Neural cell (in vitro differentiated cells): ENCODE measurements at regions not wholly inside any gene's neighbourhood (a gene's known extent, or its start where the extent isn't known, plus 50 kb on each side); places are given as distances from the start of the nearest gene placed in this dataset.

Experiments used
- H2AFZ ChIP-seq: fragments of 200-600, 300-800 bp; sonication (generic), shearing (Covaris generic); 2 replicates; pipeline ENCODE4 v1.6.0; 2014; ENCODE audit warnings: low read depth, mild to moderate bottlenecking, antibody characterized with exemption, low read length, moderate library complexity
- H3F3A ChIP-seq: fragments of 200-600 bp; shearing (Covaris generic); 2 replicates; pipeline ENCODE4 v1.6.1; 2016; ENCODE audit warnings: mild to moderate bottlenecking, moderate library complexity, mixed read lengths, antibody characterized with exemption, low read length; ENCODE audit not compliant: insufficient read depth, poor library complexity, severe bottlenecking
- H3K27ac ChIP-seq: fragments of 200-600, 300-800 bp; sonication (generic), shearing (Covaris generic); 2 replicates; pipeline ENCODE4 v1.5.1; 2014; ENCODE audit warnings: mild to moderate bottlenecking, low read length, moderate library complexity
- H3K27me3 ChIP-seq: fragments of 300-800, 200-600 bp; sonication (generic), shearing (Covaris generic); 2 replicates; pipeline ENCODE4 v1.6.0; 2014; ENCODE audit warnings: mild to moderate bottlenecking, low read depth, low read length, moderate library complexity; ENCODE audit not compliant: insufficient read depth
- H3K36me3 ChIP-seq: fragments of 300-800, 200-600 bp; sonication (generic), shearing (Covaris generic); 2 replicates; pipeline ENCODE4 v1.5.1; 2014; ENCODE audit warnings: mild to moderate bottlenecking, antibody characterized with exemption, low read length, moderate library complexity; ENCODE audit not compliant: insufficient read depth
- H3K4me2 ChIP-seq: fragments of 300-800, 200-600 bp; sonication (generic), shearing (Covaris generic); 2 replicates; pipeline ENCODE4 v1.6.0; 2014; ENCODE audit warnings: mild to moderate bottlenecking, low read length
- H3K4me3 ChIP-seq: fragments of 300-800, 200-600 bp; sonication (generic), shearing (Covaris generic); 2 replicates; pipeline ENCODE4 v1.5.1; 2014; ENCODE audit warnings: mild to moderate bottlenecking, low read length, moderate library complexity
- H3K79me2 ChIP-seq: fragments of 200-600 bp; shearing (Covaris generic); replicated peaks from 2 replicates; pipeline ENCODE4 v1.6.0; 2014; ENCODE audit warnings: mild to moderate bottlenecking, low read length, moderate library complexity; ENCODE audit not compliant: insufficient read depth
- H3K9ac ChIP-seq: fragments of 300-800, 200-600 bp; sonication (generic), shearing (Covaris generic); 2 replicates; pipeline ENCODE4 v1.6.1; 2016; ENCODE audit warnings: mild to moderate bottlenecking, low read length, mixed read lengths
- H3K9me2 ChIP-seq: fragments of 200-600 bp; shearing (Covaris generic); 2 replicates; pipeline ENCODE4 v1.6.1; 2016; ENCODE audit warnings: mild to moderate bottlenecking, low read length, mixed read lengths; ENCODE audit not compliant: insufficient read depth
- H3K9me3 ChIP-seq: fragments of 200-600, 300-800 bp; sonication (generic), shearing (Covaris generic); 2 replicates; pipeline ENCODE4 v1.6.1; 2016; ENCODE audit warnings: mild to moderate bottlenecking, mixed run types, low read length, moderate library complexity, mixed read lengths
- H4K20me1 ChIP-seq: fragments of 200-600 bp; shearing (Covaris generic); 2 replicates; pipeline ENCODE4 v1.6.1; 2016; ENCODE audit warnings: mild to moderate bottlenecking, mixed run types; ENCODE audit not compliant: insufficient read depth
- CTCF ChIP-seq: fragments of 450-650 bp; IDR thresholded peaks from 2 replicates; pipeline ENCODE4 v1.5.1; 2014; ENCODE audit warnings: antibody characterized with exemption, mild to moderate bottlenecking, moderate library complexity; ENCODE audit not compliant: poor library complexity, severe bottlenecking
- EP300 ChIP-seq: fragments of 450-650 bp; conservative IDR thresholded peaks from 2 replicates; pipeline ENCODE4 v1.6.1; 2014; ENCODE audit warnings: antibody characterized with exemption, mild to moderate bottlenecking, moderate library complexity; ENCODE audit not compliant: poor library complexity, severe bottlenecking
- EZH2 ChIP-seq: fragments of 200-600, 300-800 bp; shearing (Covaris generic), sonication (generic); IDR thresholded peaks from 2 replicates; pipeline ENCODE4 v1.6.1; 2014; ENCODE audit warnings: antibody characterized with exemption, low read length, borderline replicate concordance, mild to moderate bottlenecking; ENCODE audit not compliant: insufficient read depth, poor library complexity, severe bottlenecking
- MXI1 ChIP-seq: fragments of 450-650 bp; conservative IDR thresholded peaks from 2 replicates; pipeline ENCODE4 v1.6.1; 2014; ENCODE audit warnings: antibody characterized with exemption, mild to moderate bottlenecking; ENCODE audit not compliant: poor library complexity, severe bottlenecking
- POLR2AphosphoS5 ChIP-seq: IDR thresholded peaks from 2 replicates; pipeline ENCODE4 v1.6.1; 2012
- RAD21 ChIP-seq: fragments of 450-650 bp; conservative IDR thresholded peaks from 2 replicates; pipeline ENCODE4 v1.6.1; 2014; ENCODE audit warnings: antibody characterized with exemption, mild to moderate bottlenecking, moderate library complexity
- REST ChIP-seq: IDR thresholded peaks from 2 replicates; pipeline ENCODE4 v1.6.1; 2012; ENCODE audit warnings: borderline replicate concordance
- SMC3 ChIP-seq: fragments of 450-650 bp; conservative IDR thresholded peaks from 2 replicates; pipeline ENCODE4 v1.6.1; 2014; ENCODE audit warnings: antibody characterized with exemption, mild to moderate bottlenecking, moderate library complexity; ENCODE audit not compliant: poor library complexity
- TAF1 ChIP-seq: IDR thresholded peaks from 2 replicates; pipeline ENCODE4 v1.6.1; 2012; ENCODE audit warnings: low read depth

DNA sequence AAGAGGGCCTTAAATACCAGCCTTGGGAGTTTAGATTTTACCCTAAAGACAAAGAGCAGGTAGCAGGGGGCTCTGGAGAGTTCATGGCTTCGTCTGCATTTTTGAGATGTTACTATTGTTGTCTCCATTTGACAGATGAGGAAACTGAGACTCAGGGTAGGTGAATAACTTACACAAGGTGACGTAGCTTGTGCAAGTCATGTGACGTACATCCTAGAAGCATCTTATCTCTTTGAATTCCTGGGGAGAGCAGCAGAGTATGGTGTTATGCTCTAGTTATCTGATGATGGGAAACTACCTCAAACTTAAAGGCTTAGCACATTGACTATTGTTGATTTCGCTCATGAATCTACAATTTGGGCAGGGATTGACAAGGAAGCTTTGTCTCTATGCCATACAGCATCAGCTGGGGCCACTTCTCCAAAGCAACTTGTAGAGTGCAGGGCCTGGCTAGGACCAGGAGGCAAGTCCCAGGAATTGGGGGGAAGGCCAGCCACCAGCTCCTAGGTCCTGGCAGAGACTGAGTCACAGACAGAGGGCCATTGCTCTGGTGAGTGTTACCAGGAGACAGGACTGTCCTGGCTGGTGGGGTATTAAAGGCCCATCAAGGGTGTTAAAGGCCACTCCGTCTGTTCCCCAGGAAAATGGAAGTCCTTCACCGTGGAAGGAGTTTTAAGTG is 52.1 kb upstream of the TSKU start:
- Histone ChIP-seq H3K79me2 (no peaks in the 10 kb centered on the region), H4K20me1 (no peaks in the 10 kb centered on the region), H3K9me3 (no peaks in the 10 kb centered on the region), H2AFZ (no peak overlapping the region), H3K27me3 (no peaks in the 10 kb centered on the region), H3K9ac (no peak overlapping the region), H3F3A (no peaks in the 10 kb centered on the region), H3K4me3 (no peak overlapping the region), H3K36me3 (no peaks in the 10 kb centered on the region), H3K27ac (no peak overlapping the region), H3K4me2 (no peak overlapping the region), H3K9me2 (no peaks in the 10 kb centered on the region)
- TF ChIP-seq RAD21: no peak
- no peak for TF ChIP-seq EP300
- no peak for TF ChIP-seq POLR2AphosphoS5
- no peak for TF ChIP-seq TAF1
- TF ChIP-seq SMC3: no peak
- no peak for TF ChIP-seq REST
- TF ChIP-seq EZH2: no peak
- TF ChIP-seq CTCF: no peak
- no peak for TF ChIP-seq MXI1

DNA sequence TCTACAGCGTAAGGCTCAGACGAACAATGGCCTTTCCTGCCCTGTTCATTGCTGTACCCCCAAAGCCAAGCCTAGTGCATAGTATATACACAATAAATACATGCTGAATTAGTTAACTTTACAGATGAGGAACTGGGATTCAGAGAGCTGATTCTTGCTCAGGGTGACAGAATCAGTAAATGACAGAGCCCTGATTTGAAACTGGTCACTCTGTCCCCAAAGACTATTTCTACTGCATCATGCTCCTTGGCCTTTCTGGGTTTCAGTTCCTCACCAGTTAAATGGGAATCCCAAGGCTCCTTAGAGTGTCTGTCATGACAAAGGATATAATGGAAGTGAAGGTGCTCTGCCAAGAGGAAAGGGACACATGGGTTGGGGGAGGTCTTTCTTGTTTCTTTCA is 50.5 kb upstream of the TSKU start:
- no peak overlapping the region for H2AFZ ChIP-seq
- TF ChIP-seq EZH2 (no peak), RAD21 (no peak)

More for the DNA sequence above, 50.5 kb upstream of the TSKU start:
- Histone ChIP-seq H3K9me3 (no peaks in the 10 kb centered on the region), H4K20me1 (no peaks in the 10 kb centered on the region), H3K9me2 (no peaks in the 10 kb centered on the region), H3F3A (no peaks in the 10 kb centered on the region), H3K36me3 (no peaks in the 10 kb centered on the region), H3K4me2 (no peak overlapping the region), H3K27ac (no peak overlapping the region), H3K4me3 (no peak overlapping the region), H3K9ac (no peak overlapping the region), H3K79me2 (no peaks in the 10 kb centered on the region), H3K27me3 (no peaks in the 10 kb centered on the region)
